ENCODE measurements at regions not wholly inside any gene's neighbourhood (a gene's known extent, or its start where the extent isn't known, plus 50 kb on each side); places are given as distances from the start of the nearest gene placed in this dataset.

- DNase-seq: no peak
Observed at GRCh38 chr3:117874028-117874690, 1160.5 kb downstream of the IGSF11 start.

- DNase-seq: no peak
Observed at GRCh38 chr3:117874904-117875874, 1159.5 kb downstream of the IGSF11 start.

DNA sequence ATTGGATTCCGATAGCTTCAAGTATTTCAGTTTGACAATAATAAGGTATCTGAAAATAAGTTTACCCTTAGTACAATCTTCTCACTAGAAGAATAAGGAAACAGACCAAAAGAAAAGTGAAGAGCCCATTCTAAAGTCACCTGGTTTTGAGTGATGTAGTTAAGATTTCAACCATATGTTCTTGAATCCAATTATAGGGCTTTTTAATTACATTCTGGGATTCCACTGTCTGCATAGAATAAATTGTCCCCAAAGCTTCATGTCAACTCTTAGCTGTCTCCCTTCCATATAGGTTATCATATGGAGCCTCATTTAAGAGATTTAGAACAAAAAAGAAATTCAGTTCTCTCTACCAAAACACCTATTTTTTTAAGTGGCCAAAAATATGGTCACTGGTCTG lies 1158.8 kb downstream of the IGSF11 start:
- no peak for DNase-seq

GRCh38 chr3:117880638-117881037 lies 1154.0 kb downstream of the IGSF11 start:
- DNase-seq: no peak

DNA sequence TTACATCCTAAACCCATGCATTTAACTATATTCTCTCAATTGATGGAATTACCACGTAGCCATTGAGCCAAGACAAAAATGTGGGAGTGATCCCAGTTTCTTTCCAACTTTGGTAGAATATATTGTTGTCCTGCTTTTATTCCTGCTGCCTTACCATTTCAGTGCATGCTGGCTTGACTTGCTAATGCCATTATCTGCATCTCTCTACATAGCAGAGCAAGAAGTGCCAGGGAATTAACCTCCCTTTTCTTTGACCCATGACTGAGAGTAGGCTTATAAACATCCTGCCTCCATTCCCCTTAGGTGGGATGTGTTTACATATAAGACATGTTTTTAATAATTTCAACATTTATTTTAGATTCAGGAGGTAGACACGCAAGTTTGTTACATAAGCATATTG lies 1153.4 kb downstream of the IGSF11 start:
- no peak for DNase-seq

- DNase-seq: peak; percentile 86
Observed at GRCh38 chr3:117885011-117885441, 1149.6 kb downstream of the IGSF11 start.

DNA sequence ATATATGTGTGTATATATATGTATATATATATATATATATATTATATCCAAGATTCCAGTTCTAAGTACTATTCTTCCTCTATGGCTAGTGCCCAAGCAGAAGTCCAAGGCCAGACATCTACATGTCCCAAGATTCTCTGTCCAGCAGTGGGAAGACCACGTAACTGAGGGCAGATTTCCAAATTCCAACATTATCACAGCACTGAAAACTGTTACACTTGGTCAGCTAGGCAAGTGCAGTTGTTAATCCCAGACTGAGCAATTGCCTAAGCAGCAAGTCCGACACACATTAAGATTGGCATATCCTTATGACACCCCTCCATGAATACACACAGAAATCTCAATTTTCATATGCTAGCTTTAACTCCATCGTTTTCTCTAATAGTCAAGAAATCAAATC lies 1148.5 kb downstream of the IGSF11 start:
- DNase-seq: no peak

- no peak for DNase-seq
Observed at GRCh38 chr3:117887031-117887430, 1147.6 kb downstream of the IGSF11 start.

- DNase-seq: no peak
Observed at GRCh38 chr3:117887901-117888300, 1146.7 kb downstream of the IGSF11 start.

DNA sequence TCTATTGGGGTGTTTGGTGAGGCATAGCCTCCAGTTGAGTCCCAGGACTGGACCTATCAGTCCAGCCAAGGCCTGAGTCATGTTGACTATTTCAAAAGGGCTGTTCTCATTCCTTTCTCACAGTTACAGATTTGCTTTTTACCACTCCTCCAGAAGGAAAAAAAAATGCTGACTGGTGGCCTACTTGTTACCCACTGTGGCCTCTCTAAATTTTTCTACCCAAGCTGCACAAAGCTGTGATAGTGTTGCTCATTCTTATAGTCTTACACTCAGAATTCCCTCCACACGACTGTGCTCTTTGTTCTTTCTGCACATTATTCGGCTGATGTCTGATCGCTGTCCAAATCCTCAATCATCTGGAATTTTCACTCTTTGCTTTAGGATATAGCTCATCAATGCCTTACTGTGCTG lies 1142.2 kb downstream of the IGSF11 start:
- DNase-seq: no peak

DNA sequence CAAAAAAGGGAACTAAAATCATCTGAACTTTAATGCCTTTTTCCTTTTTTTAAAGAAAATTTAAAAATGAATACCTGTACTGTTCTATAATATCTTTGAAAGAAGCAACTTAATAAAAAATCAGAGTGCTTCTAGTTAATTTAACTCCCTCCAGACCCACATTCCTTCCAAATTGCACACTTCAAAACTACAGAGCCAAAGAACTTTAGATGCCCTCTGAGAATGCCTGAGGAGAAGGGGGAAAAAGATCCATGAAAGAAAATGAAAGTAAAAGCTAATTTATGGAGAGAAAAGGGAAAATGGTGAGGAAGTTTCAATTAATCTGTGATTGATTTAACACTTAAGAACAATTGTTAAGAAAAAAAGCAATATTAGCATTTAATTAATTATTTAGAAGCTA lies 1141.6 kb downstream of the IGSF11 start:
- no peak for DNase-seq

GRCh38 chr3:117893638-117894037 lies 1141.0 kb downstream of the IGSF11 start:
- DNase-seq: peak; percentile 82

- DNase-seq: no peak
Observed at GRCh38 chr3:117898722-117899522, 1135.7 kb downstream of the IGSF11 start.

DNA sequence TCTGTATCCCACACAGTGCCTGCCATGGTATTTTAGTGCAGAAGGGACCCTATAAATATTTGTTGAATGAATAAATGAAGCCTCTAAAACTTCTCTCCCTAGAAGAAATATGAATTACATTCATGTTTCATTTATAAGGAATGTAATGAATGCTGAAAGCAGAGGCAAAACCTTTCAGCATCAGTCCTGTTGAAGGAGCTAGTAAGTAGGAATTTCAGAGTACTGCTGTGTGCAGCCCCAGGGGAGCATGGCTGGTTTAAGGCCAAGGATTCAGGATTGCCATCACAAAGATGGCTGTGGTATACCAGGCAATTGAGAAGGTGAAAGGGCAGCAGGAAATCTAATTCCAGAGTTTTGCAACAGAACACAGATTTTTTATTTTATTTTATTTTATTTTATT lies 1131.4 kb downstream of the IGSF11 start:
- no peak for DNase-seq

GRCh38 chr3:117910820-117911521 lies 1123.7 kb downstream of the IGSF11 start:
- no peak for DNase-seq

DNA sequence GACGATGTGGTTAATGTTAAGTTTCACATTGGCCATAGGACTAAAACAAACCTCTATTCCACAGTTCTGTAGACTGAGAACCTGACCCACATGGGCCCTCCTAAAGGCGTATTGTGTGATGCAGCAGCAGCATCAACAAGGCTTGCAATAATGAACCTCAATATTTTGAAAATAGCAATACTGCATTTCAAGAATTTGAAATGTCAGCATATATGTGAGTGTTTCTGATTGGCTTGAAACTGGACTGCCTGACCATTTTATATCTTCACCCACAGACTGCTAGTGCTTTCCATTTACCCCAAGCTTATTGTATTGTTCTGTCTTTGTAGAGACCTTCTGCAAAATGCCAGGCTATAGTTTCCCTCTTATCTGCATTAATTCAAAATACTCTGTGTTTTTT lies 1122.3 kb downstream of the IGSF11 start:
- DNase-seq: no peak

GRCh38 chr3:117914540-117915100 lies 1120.0 kb downstream of the IGSF11 start:
- DNase-seq: no peak

DNA sequence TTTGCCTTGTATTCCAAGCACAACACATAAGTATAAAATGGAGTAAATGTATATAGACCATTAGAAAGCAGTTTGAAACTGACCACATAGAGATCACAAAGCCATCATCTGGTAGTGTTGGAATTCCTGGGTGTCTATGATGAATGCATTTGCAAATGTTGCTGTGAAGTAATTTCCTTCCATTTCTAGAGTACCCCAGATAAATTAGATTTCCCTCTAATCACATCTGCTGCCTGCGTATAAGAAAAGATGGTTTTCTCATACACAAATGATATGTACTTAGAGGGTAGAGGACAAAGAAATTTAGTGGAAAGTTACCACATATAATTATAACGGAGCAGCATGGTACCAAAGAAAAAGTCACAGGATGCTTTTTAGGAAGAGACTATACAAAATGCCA lies 1117.8 kb downstream of the IGSF11 start:
- no peak for DNase-seq

- no peak for DNase-seq
Observed at GRCh38 chr3:117919621-117920020, 1115.0 kb downstream of the IGSF11 start.

GRCh38 chr3:117920253-117920898 lies 1114.3 kb downstream of the IGSF11 start:
- DNase-seq: no peak

DNA sequence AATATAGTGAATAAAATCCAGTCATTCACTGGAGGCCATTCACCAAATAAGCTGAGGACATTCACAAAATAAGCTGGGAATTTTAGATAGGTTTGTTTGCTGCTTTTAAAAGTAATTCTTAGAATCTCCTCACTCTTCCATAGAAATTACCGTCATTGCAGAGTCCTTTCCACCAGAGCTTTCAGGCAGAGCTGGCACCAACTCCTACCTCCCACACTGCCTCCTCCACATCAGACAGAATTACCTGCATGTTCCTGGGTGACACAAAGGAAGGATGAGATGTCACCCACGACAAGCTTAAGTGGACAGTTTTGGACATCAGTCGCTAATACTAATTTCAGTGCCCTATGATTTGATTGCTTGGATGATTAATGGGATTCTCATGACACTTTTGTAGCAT lies 1113.2 kb downstream of the IGSF11 start:
- DNase-seq: no peak

DNA sequence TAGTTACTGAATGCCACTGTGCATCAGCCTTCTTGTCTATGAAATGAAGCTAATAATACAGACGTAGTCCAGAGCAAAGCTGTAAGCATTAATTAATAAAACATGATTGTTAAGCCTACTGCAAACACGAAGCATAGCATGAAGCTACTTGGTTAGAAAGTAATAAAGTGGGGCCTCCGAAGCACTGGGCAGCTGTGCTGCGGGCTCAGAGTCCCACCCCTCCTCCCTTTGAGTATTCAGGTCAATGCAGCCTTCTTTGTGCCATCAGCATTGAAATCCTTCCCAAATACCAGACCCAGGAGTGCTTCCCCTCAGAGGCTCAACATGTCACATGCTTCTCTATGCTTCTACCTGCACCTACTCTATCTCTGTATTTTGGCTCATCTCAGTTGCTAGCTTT lies 1112.6 kb downstream of the IGSF11 start:
- no peak for DNase-seq
